GM11168 (cell line): ENCODE measurements at regions not wholly inside any gene's neighbourhood (a gene's known extent, or its start where the extent isn't known, plus 50 kb on each side); places are given as distances from the start of the nearest gene placed in this dataset.

Experiments
- in situ Hi-C: fragments of 300-500 bp; cut with MboI; formaldehyde crosslinking; loops from one replicate; pipeline ENCODE4 v1.12.0; 2022; ENCODE audit warnings: low sequenced_read_pairs; ENCODE audit not compliant: unreplicated experiment

GRCh38 chr9:118271936-118272335 lies 567.7 kb downstream of the TLR4 start:
- in situ Hi-C loops, result no loop called here

DNA sequence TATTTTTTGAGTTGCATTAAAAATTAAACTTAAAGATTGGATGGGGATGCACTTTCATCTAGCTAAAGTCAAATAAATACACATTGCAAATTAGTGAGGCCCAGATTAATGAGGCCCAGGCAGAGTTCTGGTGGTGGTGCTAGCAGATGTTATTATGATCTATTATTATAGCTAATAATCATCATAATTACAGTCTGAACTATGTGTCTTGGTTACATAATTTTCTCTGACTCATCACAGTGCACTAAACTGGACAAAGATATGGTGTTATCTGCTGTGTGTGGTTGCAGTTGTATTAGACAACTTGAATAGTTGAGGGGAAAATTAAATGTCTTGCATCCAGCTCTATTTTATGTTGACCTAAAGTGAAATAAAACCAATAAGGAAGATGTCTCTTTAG lies 568.8 kb downstream of the TLR4 start:
- in situ Hi-C loops, result no loop called here

DNA sequence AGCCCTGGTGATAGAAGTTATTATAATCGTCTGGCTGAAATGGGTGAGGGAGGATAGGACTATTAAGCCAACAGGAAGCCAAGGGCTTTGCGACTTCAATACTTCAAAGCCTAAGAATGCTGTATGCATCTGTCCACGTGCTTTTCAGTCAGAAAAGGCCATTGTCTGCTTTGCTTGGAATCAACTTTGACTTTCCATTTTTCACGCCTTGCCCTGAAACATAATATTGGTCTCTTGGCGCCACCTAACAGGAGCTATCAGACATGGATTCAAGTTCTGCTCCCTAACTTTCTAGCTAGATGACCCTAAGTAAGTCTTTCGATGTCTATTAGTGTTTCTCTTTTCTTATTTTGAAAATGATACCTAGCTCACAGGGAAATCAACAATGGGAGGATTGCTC lies 572.6 kb downstream of the TLR4 start:
- in situ Hi-C loops, result no loop called here

GRCh38 chr9:118281772-118282171 lies 577.6 kb downstream of the TLR4 start:
- in situ Hi-C loops, result no loop called here

GRCh38 chr9:118283488-118283887 lies 579.3 kb downstream of the TLR4 start:
- in situ Hi-C loops, result no loop called here

DNA sequence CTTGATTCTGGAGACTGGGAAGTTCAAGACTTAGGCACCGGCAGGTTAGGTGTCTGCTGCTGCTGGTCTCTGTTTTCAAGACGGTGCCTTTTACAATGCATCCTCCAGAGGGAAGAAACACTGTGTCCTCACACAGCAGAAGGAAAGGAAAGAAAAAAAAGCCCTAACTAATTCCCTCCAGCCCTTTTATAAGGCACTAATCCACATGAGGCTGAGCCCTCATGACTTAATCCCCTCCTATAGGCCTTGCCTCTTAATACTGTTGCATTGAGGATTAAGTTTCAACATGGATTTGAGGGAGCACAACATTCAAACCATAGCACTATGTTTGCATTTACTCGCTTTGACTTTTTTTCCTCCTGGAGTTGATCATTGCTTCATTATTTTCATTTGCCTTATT lies 585.9 kb downstream of the TLR4 start:
- in situ Hi-C loops, result no loop called here

DNA sequence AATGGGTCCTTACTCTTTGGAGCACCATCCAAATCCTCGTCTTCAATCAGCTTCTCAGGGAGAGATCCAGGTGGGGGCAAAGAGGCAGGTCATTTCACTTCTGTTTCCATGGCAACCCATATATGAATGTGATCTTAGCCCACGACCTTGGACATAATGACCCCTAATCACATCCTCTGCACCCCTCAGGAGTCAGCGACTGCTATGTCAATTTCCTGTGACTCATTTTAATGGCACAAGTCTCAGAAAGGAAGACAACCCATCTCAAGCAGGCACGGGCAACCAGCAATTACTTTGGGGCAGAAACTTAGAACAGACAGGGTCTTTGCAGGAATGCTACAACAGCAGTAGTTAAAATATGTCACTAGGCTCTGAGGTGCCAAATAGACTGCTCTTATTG lies 591.2 kb downstream of the TLR4 start:
- in situ Hi-C loops, result loop anchor here (5.0 kb wide), 1 partner anchor 78 kb away; no protein-coding TSS in a partner anchor

DNA sequence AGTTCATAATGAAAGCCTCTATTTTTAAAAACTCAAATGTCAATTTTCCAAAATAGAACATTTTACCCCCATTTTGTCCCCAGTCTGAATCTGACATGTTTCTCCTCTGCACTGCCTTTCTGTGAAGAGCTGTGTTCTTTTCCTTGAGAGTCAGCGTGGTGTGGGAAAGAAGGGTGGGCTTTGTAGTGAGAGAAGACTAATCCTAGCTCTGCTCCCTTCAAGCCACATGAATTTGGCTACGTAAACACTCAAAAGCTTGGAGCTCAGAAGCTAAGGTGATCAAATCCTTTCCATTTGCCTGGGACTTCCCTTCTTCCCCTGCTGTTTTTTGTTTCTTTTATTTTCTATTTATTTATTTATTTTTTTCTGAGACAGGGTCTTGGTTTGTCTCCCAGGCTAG lies 598.5 kb downstream of the TLR4 start:
- in situ Hi-C loops, result no loop called here

GRCh38 chr9:118303216-118303615 lies 599.0 kb downstream of the TLR4 start:
- in situ Hi-C loops, result no loop called here

- in situ Hi-C loops, result no loop called here
These were observed 601.1 kb downstream of the TLR4 start for GRCh38 chr9:118305331-118305730.

DNA sequence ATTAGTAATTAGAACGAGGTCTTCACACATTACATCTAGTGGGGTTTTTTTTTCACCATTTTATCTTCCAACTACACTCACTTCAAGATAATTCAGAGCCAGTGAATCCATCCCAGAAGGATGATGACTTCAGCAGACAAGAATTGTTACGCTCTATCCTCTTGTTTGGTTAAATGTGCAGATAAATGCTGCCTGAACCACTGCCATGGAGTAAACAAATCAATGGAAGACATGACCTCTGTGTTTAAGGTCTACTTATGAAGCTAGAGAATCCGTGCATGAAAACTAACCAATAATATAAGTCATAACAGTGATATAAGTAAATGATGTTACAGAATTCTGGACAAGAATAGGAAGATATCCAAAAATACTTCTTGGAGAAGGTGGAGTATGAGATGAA lies 602.6 kb downstream of the TLR4 start:
- in situ Hi-C loops, result no loop called here

DNA sequence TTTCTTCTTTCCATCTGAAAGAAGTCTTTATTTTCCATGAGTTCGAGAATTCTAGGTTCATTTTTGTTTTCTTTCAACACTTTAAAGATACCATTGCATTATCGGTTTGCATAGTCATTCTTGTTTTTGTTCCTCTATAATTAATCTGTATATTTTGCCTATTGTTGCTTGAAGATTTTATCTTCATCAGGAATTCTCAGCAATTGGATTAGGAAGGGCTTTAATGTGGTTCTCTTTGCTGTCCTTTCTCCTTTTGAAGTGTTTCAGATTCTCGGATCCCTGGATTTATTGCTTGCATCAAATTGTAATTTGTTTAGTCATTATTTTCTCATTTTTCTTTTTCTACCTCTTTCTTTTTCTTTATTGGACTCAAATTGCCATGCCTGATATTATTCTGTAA lies 609.8 kb downstream of the TLR4 start:
- in situ Hi-C loops, result no loop called here

DNA sequence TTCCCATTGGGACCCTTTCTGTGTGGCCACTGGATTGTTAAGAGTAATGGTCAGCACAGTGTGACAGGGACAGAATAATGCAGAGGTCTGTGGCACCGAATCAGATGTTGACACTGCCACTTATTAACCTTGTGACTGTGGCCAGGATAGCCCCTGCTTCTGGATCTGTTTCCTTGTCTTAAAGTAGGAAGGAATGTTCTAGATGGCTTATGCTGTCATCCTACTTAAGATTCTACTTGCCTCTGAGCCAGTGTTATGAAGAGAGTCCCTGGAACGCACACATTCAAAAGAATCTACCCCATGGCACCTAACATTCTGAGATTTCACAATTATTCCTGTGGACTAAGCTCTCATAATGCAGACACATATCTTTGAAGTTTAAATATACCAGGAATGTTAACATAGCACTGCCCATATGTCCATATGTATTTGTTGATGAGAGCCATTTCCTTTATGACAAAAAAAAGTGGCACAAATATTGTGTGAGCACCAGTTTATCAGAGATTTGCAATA lies 612.7 kb downstream of the TLR4 start:
- in situ Hi-C loops, result no loop called here

DNA sequence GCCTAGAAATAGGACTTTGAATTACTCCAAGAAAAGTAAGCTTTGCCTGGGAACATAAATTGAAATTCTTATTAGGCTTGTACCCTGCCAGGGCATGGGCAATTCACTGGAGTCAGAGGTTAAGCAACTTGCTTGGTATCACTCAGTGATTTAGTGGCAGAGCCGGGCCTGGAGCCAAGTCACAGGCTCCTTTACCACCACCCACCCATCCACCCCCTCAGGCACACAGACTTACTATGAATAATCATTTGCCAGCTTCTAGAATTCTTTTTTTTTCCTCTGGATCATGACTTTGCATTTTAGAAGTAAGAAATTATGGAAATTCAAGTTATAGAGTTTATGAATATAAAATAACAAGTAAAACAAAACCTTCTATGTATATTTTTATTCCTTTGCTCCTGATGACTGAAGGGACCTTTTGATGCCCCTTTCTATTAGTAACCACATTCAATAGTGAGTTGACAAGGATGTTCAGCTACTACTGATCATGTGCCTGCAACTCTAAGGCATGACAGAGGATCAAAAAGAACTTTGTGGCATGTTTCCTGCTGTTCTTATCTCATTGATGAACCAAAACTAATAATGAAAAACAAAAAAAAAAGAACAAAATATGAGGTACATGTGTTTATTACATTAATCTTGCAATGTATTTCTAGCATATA lies 614.7 kb downstream of the TLR4 start:
- in situ Hi-C loops, result no loop called here

DNA sequence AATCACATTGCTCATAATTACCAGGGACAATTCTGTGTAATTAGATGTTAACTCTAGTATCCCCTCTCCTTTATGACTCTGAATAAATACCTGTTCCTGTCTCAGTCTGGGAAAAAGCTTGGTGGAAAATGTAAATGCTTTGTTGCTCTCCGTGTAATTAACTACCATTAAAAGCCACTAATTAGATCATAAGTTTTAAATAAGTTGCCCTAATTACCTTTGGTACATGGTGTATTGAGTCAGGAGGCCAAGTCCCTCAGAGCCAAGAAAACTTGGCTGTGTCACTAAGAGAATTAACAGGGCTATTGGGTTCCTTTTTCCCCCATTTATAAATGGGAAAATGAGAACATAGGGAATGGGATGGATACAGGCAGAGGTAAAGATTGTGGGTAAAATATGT lies 617.6 kb downstream of the TLR4 start:
- in situ Hi-C loops, result no loop called here

DNA sequence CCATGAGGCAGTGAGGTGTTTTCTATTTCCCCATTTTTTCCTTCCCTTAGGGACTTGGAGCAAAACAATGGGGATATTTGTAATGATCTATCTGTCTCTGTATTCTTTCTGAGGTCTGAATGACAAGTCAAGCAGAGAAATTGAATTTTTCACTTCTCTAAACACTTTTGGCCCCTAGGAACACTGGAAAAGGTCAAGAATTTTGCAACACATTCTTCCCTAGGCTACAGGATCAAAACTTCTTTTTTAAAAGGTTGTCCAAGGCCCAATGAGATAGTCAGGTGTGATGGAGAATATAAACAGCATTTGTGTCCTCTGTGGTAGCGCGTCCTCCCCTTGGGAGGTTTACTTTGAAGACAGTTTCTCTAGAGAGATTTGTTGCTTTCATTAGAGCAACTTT lies 620.5 kb downstream of the TLR4 start:
- in situ Hi-C loops, result no loop called here

- in situ Hi-C loops, result no loop called here
These were observed 621.6 kb downstream of the TLR4 start for GRCh38 chr9:118325757-118326156.

- in situ Hi-C loops, result no loop called here
These were observed 622.1 kb downstream of the TLR4 start for GRCh38 chr9:118326326-118326725.

DNA sequence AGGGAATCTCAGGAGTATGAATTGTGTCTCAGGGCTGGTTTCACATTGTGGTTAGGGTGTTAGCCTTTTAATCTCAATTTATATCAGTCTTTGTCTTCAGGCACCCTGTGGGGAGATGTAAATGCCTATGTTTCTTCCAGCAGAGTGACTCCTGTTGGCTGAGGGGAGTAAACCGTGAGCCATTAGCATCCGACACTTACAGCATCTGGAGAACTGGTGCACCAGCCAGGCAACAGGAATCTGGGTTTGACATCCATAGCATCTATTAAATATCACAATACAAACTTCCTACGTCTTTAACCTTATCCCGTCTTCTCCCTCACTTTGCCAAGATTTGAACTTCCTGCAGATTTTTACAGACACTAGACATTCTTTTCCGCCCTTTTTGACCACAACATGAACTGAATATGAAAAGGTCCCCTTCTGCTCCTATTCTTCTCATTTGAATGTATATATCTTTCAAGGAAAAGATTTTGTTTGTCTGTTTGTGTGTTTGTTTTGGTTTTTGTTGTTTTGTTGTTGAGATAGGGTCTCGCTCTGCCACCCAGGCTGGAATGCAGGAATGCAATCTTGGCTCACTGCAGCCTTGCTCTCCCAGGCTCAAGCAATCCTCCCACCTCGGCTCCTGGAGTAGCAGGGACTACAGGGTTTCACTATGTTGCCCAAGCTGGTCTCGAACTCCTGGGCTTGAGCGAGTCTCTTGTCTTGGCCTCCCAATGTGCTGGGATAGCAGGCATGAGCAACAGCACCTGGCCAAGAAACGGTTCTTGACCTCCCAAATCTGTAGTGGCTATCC lies 626.2 kb downstream of the TLR4 start:
- in situ Hi-C loops, result no loop called here

GRCh38 chr9:118331622-118332045 lies 627.4 kb downstream of the TLR4 start:
- in situ Hi-C loops, result no loop called here

DNA sequence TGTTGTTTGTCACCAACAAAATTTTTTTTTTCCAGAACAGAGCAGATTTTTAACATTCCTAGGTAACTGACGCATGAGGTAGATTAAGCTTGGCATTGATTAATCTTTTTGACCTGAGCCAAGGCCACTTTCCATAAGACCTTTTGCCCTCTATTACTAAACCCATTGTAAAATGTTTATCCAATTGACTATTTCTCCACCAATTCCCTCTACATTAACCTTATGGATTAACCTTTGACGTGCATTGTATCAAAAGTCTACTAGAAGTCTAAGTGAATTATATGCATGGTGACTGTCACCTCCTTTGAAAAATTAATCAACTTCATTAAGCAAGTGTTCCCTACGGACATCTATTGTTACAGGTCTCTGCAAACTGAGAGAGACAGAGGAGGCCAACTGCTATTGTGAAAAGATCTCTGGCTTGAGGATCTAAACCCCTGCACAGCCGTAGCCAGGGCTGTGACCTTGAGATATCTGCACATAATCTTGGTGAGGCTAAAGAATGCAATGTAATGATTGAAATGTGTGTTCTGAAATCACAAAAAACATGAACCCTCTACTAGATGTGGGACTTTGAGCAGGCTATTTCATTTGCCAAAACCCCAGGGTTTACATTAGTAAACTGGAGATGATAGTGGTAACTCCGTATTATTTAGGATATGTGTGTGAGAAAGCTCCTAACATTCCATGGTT lies 632.2 kb downstream of the TLR4 start:
- in situ Hi-C loops, result no loop called here
